ENCODE measurements at regions not wholly inside any gene's neighbourhood (a gene's known extent, or its start where the extent isn't known, plus 50 kb on each side); places are given as distances from the start of the nearest gene placed in this dataset.

- DNase-seq (ENCODE audit: low spot score), result no peak
- no peak overlapping the region for H3K4me3 ChIP-seq (ENCODE audit: low read depth, low read length, poor library complexity, severe bottlenecking)
- intact Hi-C loops (cut with micrococcal nuclease; ENCODE audit: unreplicated experiment), result no loop called here
- no TSS peak for BruUV-seq (replicated peaks)
- H2AFZ ChIP-seq (ENCODE audit: low read length), result no peak overlapping the region
- no peak overlapping the region for H3K27ac ChIP-seq (ENCODE audit: low read depth, low read length, poor library complexity, severe bottlenecking)
- H3K9me2 ChIP-seq (ENCODE audit: insufficient read depth, low read length), result no peaks in the 10 kb centered on the region
- no peak overlapping the region for H3K4me2 ChIP-seq (ENCODE audit: low read length)
- H3K4me1 ChIP-seq (ENCODE audit: insufficient read depth, low read length, poor library complexity, severe bottlenecking), result no peaks in the 10 kb centered on the region
- POLR2A ChIA-PET, result no interaction called here
- H3K36me3 ChIP-seq (ENCODE audit: insufficient read depth, low read length), result no peaks in the 10 kb centered on the region
- TF ChIP-seq CTCF (conservative IDR thresholded peaks at IDR 0.05; ENCODE audit: low read length) (no peak), EZH2phosphoT487 (IDR thresholded peaks at IDR 0.05; ENCODE audit: borderline replicate concordance, low read depth, low read length) (no peak)
- H4K20me1 ChIP-seq (ENCODE audit: insufficient read depth, low read length), result no peaks in the 10 kb centered on the region
- CTCF ChIA-PET (ENCODE audit: unreplicated experiment), result no interaction called here
- no peaks in the 10 kb centered on the region for H3K9me3 ChIP-seq (ENCODE audit: low read length)
- no peaks in the 10 kb centered on the region for H3K79me2 ChIP-seq (ENCODE audit: insufficient read depth, low read depth, low read length)
Measured at GRCh38 chr2:134070281-134070741, 183.6 kb upstream of the MGAT5 start.

- Histone ChIP-seq H3K27ac (ENCODE audit: low read depth, low read length, poor library complexity, severe bottlenecking) (no peak overlapping the region), H3K9me2 (ENCODE audit: insufficient read depth, low read length) (no peaks in the 10 kb centered on the region), H3K4me2 (ENCODE audit: low read length) (no peak overlapping the region), H2AFZ (ENCODE audit: low read length) (no peak overlapping the region), H3K4me1 (ENCODE audit: insufficient read depth, low read length, poor library complexity, severe bottlenecking) (no peaks in the 10 kb centered on the region), H4K20me1 (ENCODE audit: insufficient read depth, low read length) (no peaks in the 10 kb centered on the region), H3K9me3 (ENCODE audit: low read length) (0 out of 2 replicates have a peak, but pooled peaks cover 7% of the 10 kb centered on the region), H3K36me3 (ENCODE audit: insufficient read depth, low read length) (no peaks in the 10 kb centered on the region), H3K4me3 (ENCODE audit: low read depth, low read length, poor library complexity, severe bottlenecking) (no peak overlapping the region), H3K79me2 (ENCODE audit: insufficient read depth, low read depth, low read length) (no peaks in the 10 kb centered on the region)
- TF ChIP-seq EZH2phosphoT487 (IDR thresholded peaks at IDR 0.05; ENCODE audit: borderline replicate concordance, low read depth, low read length) (no peak), CTCF (conservative IDR thresholded peaks at IDR 0.05; ENCODE audit: low read length) (no peak)
- DNase-seq (ENCODE audit: low spot score), result no peak
- no TSS peak for BruUV-seq (replicated peaks)
- CTCF ChIA-PET (ENCODE audit: unreplicated experiment), result no interaction called here
- POLR2A ChIA-PET, result interaction anchor here (0.7 kb wide), 1 partner anchor 615 kb away, joined by 3 read pairs; no protein-coding TSS in a partner anchor
- intact Hi-C loops (cut with micrococcal nuclease; ENCODE audit: unreplicated experiment), result no loop called here
Measured at GRCh38 chr2:134072341-134072740, 181.5 kb upstream of the MGAT5 start.

GRCh38 chr2:134073023-134073422 is 180.8 kb upstream of the MGAT5 start:
- intact Hi-C loops (cut with micrococcal nuclease; ENCODE audit: unreplicated experiment), result no loop called here
- Histone ChIP-seq H3K36me3 (ENCODE audit: insufficient read depth, low read length) (no peaks in the 10 kb centered on the region), H3K79me2 (ENCODE audit: insufficient read depth, low read depth, low read length) (no peaks in the 10 kb centered on the region), H3K27ac (ENCODE audit: low read depth, low read length, poor library complexity, severe bottlenecking) (no peak overlapping the region), H3K9me3 (ENCODE audit: low read length) (0 out of 2 replicates have a peak, but pooled peaks cover 7% of the 10 kb centered on the region), H3K9me2 (ENCODE audit: insufficient read depth, low read length) (no peaks in the 10 kb centered on the region), H3K4me3 (ENCODE audit: low read depth, low read length, poor library complexity, severe bottlenecking) (no peak overlapping the region), H3K4me2 (ENCODE audit: low read length) (no peak overlapping the region), H2AFZ (ENCODE audit: low read length) (no peak overlapping the region), H3K4me1 (ENCODE audit: insufficient read depth, low read length, poor library complexity, severe bottlenecking) (no peaks in the 10 kb centered on the region), H4K20me1 (ENCODE audit: insufficient read depth, low read length) (no peaks in the 10 kb centered on the region)
- DNase-seq (ENCODE audit: low spot score), result no peak
- CTCF ChIA-PET (ENCODE audit: unreplicated experiment), result no interaction called here
- POLR2A ChIA-PET, result interaction anchor here (0.6 to 0.7 kb wide), 2 partner anchors 483 to 616 kb away, joined by 3 read pairs; no protein-coding TSS in a partner anchor
- no peak for TF ChIP-seq CTCF (conservative IDR thresholded peaks at IDR 0.05; ENCODE audit: low read length)
- no TSS peak for BruUV-seq (replicated peaks)
